ENCODE measurements at regions not wholly inside any gene's neighbourhood (a gene's known extent, or its start where the extent isn't known, plus 50 kb on each side); places are given as distances from the start of the nearest gene placed in this dataset.

- H3K4me2 ChIP-seq, result no peak overlapping the region
- no TSS peak for BruUV-seq (replicated peaks)
- no peaks in the 10 kb centered on the region for H3K27me3 ChIP-seq (ENCODE audit: insufficient read depth, low read depth)
- no peaks in the 10 kb centered on the region for H3K36me3 ChIP-seq (ENCODE audit: low read depth)
- DNase-seq, result no peak
- no peaks in the 10 kb centered on the region for H3K4me1 ChIP-seq (replicated peaks; ENCODE audit: insufficient read depth)
- TF ChIP-seq CTCF (conservative IDR thresholded peaks at IDR 0.05) (no peak), EZH2 (IDR thresholded peaks at IDR 0.05; ENCODE audit: low read depth) (no peak)
- H3K9me3 ChIP-seq (ENCODE audit: insufficient read depth, low read depth), result no peaks in the 10 kb centered on the region
- H3K4me3 ChIP-seq, result no peak overlapping the region
- ChIA-PET CTCF (no interaction called here), POLR2A (ENCODE audit: unreplicated experiment) (no interaction called here)
- H3K9me2 ChIP-seq (ENCODE audit: insufficient read depth), result no peaks in the 10 kb centered on the region; the same call in 1 of the 2 replicates
- no peaks in the 10 kb centered on the region for H3K79me2 ChIP-seq (ENCODE audit: low read depth)
- intact Hi-C loops (cut with micrococcal nuclease; ENCODE audit: unreplicated experiment), result no loop called here
- no peaks in the 10 kb centered on the region; the same call in 1 of the 2 replicates for H4K20me1 ChIP-seq (ENCODE audit: insufficient read depth)
- no peak overlapping the region for H2AFZ ChIP-seq
- no peak overlapping the region for H3K27ac ChIP-seq
- H3F3A ChIP-seq (ENCODE audit: insufficient read depth, low read depth), result no peaks in the 10 kb centered on the region
These were observed 648.3 kb upstream of the PHF14 start for GRCh38 chr7:10325395-10325794.

GRCh38 chr7:10343108-10343507 is 630.6 kb upstream of the PHF14 start:
- POLR2A ChIA-PET (ENCODE audit: unreplicated experiment), result no interaction called here
- H4K20me1 ChIP-seq (ENCODE audit: insufficient read depth), result no peaks in the 10 kb centered on the region

GRCh38 chr7:10346032-10346431 is 627.6 kb upstream of the PHF14 start:
- no peaks in the 10 kb centered on the region for H3K79me2 ChIP-seq (ENCODE audit: low read depth)
- no peaks in the 10 kb centered on the region for H3K9me3 ChIP-seq (ENCODE audit: insufficient read depth, low read depth)
- no peaks in the 10 kb centered on the region for H3K4me1 ChIP-seq (replicated peaks; ENCODE audit: insufficient read depth)
- H3K27ac ChIP-seq, result no peak overlapping the region
- no peak for DNase-seq
- no TSS peak for BruUV-seq (replicated peaks)
- H3F3A ChIP-seq (ENCODE audit: insufficient read depth, low read depth), result no peaks in the 10 kb centered on the region
- intact Hi-C loops (cut with micrococcal nuclease; ENCODE audit: unreplicated experiment), result no loop called here
- H3K36me3 ChIP-seq (ENCODE audit: low read depth), result no peaks in the 10 kb centered on the region
- ChIA-PET POLR2A (ENCODE audit: unreplicated experiment) (no interaction called here), CTCF (interaction anchor here (0.6 kb wide), 1 partner anchor 150 kb away, joined by 20 read pairs; no protein-coding TSS in a partner anchor)
- H4K20me1 ChIP-seq (ENCODE audit: insufficient read depth), result no peaks in the 10 kb centered on the region
- no peaks in the 10 kb centered on the region; the same call in 1 of the 2 replicates for H3K9me2 ChIP-seq (ENCODE audit: insufficient read depth)
- H3K4me3 ChIP-seq, result no peak overlapping the region
- TF ChIP-seq EZH2 (IDR thresholded peaks at IDR 0.05; ENCODE audit: low read depth), result no peak
- no peak for TF ChIP-seq CTCF (conservative IDR thresholded peaks at IDR 0.05)
- H3K4me2 ChIP-seq, result no peak overlapping the region
- no peak overlapping the region for H2AFZ ChIP-seq
- H3K27me3 ChIP-seq (ENCODE audit: insufficient read depth, low read depth), result no peaks in the 10 kb centered on the region

More at GRCh38 chr7:10343108-10343507, 630.6 kb upstream of the PHF14 start:
- intact Hi-C loops (cut with micrococcal nuclease; ENCODE audit: unreplicated experiment), result no loop called here
- TF ChIP-seq EZH2 (IDR thresholded peaks at IDR 0.05; ENCODE audit: low read depth) (no peak), CTCF (conservative IDR thresholded peaks at IDR 0.05) (no peak)
- Histone ChIP-seq H2AFZ (0 out of 2 replicates have a peak overlapping the region, but pooled peaks have one; percentile 34), H3K36me3 (ENCODE audit: low read depth) (no peaks in the 10 kb centered on the region), H3F3A (ENCODE audit: insufficient read depth, low read depth) (no peaks in the 10 kb centered on the region), H3K27me3 (ENCODE audit: insufficient read depth, low read depth) (no peaks in the 10 kb centered on the region), H3K9me3 (ENCODE audit: insufficient read depth, low read depth) (no peaks in the 10 kb centered on the region), H3K4me2 (no peak overlapping the region), H3K27ac (no peak overlapping the region), H3K9me2 (ENCODE audit: insufficient read depth) (no peaks in the 10 kb centered on the region), H3K79me2 (ENCODE audit: low read depth) (no peaks in the 10 kb centered on the region), H3K4me3 (no peak overlapping the region), H3K4me1 (replicated peaks; ENCODE audit: insufficient read depth) (no peaks in the 10 kb centered on the region)
- no peak for DNase-seq
- CTCF ChIA-PET, result no interaction called here
- no TSS peak for BruUV-seq (replicated peaks)
